Endothelial cell of umbilical vein (primary cell): ENCODE measurements at regions not wholly inside any gene's neighbourhood (a gene's known extent, or its start where the extent isn't known, plus 50 kb on each side); places are given as distances from the start of the nearest gene placed in this dataset.

Experiments
- CTCF ChIP-seq, 2 donors: IDR thresholded peaks; 1 replicate in 1 of 2; 2 replicates in 1 of 2; pipeline ENCODE4 v1.5.1; 2011; ENCODE audit warnings: low read length in 2 of 2, mild to moderate bottlenecking in 2 of 2, moderate library complexity in 2 of 2, control low read depth in 1 of 2, inconsistent platforms in 1 of 2, low read depth in 1 of 2; ENCODE audit not compliant: insufficient read depth in 1 of 2; ENCODE audit errors: extremely low read depth in 1 of 2
- EZH2 ChIP-seq: IDR thresholded peaks from 2 replicates; pipeline ENCODE4 v1.6.1; 2012; ENCODE audit warnings: borderline replicate concordance, low read depth, mild to moderate bottlenecking, moderate library complexity, low read length, inconsistent platforms; ENCODE audit not compliant: severe bottlenecking
- FOS ChIP-seq: IDR thresholded peaks from 2 replicates; pipeline ENCODE4 v1.6.1; 2011; ENCODE audit warnings: mild to moderate bottlenecking, low read length, moderate library complexity, borderline replicate concordance; ENCODE audit not compliant: insufficient read depth
- GATA2 ChIP-seq: IDR thresholded peaks from 2 replicates; pipeline ENCODE4 v1.7.0; 2011; ENCODE audit warnings: low read depth, mild to moderate bottlenecking, moderate library complexity, mixed read lengths, low read length; ENCODE audit not compliant: insufficient read length, insufficient read depth
- MAX ChIP-seq: IDR thresholded peaks from 2 replicates; pipeline ENCODE4 v1.6.1; 2011; ENCODE audit not compliant: insufficient read depth, insufficient read length
- MYC ChIP-seq: IDR thresholded peaks from one replicate; pipeline ENCODE4 v1.6.1; 2011; ENCODE audit warnings: mild to moderate bottlenecking, low read depth, low read length
- POLR2A ChIP-seq: IDR thresholded peaks from 2 replicates; pipeline ENCODE4 v1.6.1; 2012; ENCODE audit warnings: low read depth, mild to moderate bottlenecking, control low read depth, low read length
- POLR2AphosphoS5 ChIP-seq: IDR thresholded peaks from 2 replicates; pipeline ENCODE4 v1.6.1; 2012; ENCODE audit warnings: low read depth, mild to moderate bottlenecking, control low read depth, low read length, moderate library complexity; ENCODE audit not compliant: insufficient read depth

GRCh38 chrX:145532176-145532780 lies 285.0 kb downstream of the SPANXN1 start:
- TF ChIP-seq POLR2A (no peak), CTCF (IDR thresholded peaks at IDR 0.05; ENCODE audit: extremely low read depth in 1 of 2, insufficient read depth in 1 of 2, low read depth in 1 of 2, low read length in 2 of 2) (no peak), EZH2 (no peak), POLR2AphosphoS5 (no peak), MAX (no peak), GATA2 (no peak), FOS (no peak), MYC (no peak)
